Activated T-cell treated with anti-CD3 and anti-CD28 coated beads for 4 hours (primary cell): ENCODE measurements at regions not wholly inside any gene's neighbourhood (a gene's known extent, or its start where the extent isn't known, plus 50 kb on each side); places are given as distances from the start of the nearest gene placed in this dataset.

Source experiments
- DNase-seq: peaks from one replicate; pipeline ENCODE4 v3.0.0-alpha.2; 2020

- DNase-seq: no peak
Measured at GRCh38 chr3:181050738-181051137, 61.2 kb upstream of the DNAJC19 start.

DNA sequence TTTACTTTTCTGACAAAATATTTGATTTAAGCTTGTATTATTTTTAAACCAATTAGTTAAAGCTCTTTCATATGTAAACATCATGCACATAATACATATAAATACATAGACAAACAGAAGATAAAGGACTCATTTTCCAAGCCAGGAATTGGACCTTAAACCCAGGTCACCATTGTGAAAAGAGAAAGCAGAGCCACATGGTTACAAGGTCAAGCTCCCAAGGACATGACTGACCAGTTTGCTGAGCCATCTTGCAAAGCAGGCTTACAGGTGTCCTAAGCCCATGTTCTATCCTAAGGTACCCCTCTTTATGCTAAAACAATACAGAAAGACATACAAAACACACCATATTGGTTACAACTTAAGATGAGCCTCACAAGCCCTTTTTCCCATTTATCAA lies 50.5 kb upstream of the DNAJC19 start:
- no peak for DNase-seq
